ENCODE measurements at regions not wholly inside any gene's neighbourhood (a gene's known extent, or its start where the extent isn't known, plus 50 kb on each side); places are given as distances from the start of the nearest gene placed in this dataset.
A peak's percentile ranks its signal among the peaks of the same experiment; 100 is the strongest.

GRCh38 chr1:87787551-87787950, 458.9 kb downstream of the LMO4 start:
- Mint-ChIP-seq H3K36me3 (ENCODE audit: insufficient read depth, unreplicated experiment) (peaks cover 10% of the 10 kb centered on the region), H3K4me3 (ENCODE audit: unreplicated experiment) (peak overlapping the region; percentile 58), H3K27ac (ENCODE audit: unreplicated experiment) (peak overlapping the region; percentile 85), H3K27me3 (ENCODE audit: insufficient read depth, unreplicated experiment) (no peaks in the 10 kb centered on the region), H3K4me1 (ENCODE audit: low read depth, unreplicated experiment) (peaks cover 47% of the 10 kb centered on the region), H3K9me3 (ENCODE audit: unreplicated experiment) (peaks cover 22% of the 10 kb centered on the region)
- no TSS peak for BruUV-seq (replicated peaks)
- intact Hi-C loops (cut with micrococcal nuclease; ENCODE audit: unreplicated experiment): loop anchor here (1.0 kb wide), 7 partner anchors 9 to 274 kb away; no protein-coding TSS in a partner anchor
- POLR2A ChIA-PET: no interaction called here
- DNase-seq: peak; percentile 60 to 66
- Histone ChIP-seq H3K9me3 (no peaks in the 10 kb centered on the region), H3K27me3 (replicated peaks; ENCODE audit: control insufficient read depth, insufficient read depth, low read length) (no peaks in the 10 kb centered on the region), H3K4me1 (peaks cover 60% of the 10 kb centered on the region), H3K36me3 (ENCODE audit: control insufficient read depth, insufficient read depth, low read length) (no peaks in the 10 kb centered on the region), H3K4me3 (ENCODE audit: low read depth, low read length) (no peak overlapping the region)
- CTCF ChIA-PET: interaction anchor here (0.6 kb wide), 1 partner anchor 518 kb away, joined by 4 read pairs; no protein-coding TSS in a partner anchor
- peak in 1 of 2 experiments; percentile 15 for TF ChIP-seq CTCF (IDR thresholded peaks at IDR 0.05; ENCODE audit: insufficient read depth in 1 of 2, low read depth in 1 of 2, low read length in 1 of 2, severe bottlenecking in 1 of 2, unreplicated experiment in 1 of 2)

GRCh38 chr1:87790756-87791155, 462.1 kb downstream of the LMO4 start:
- ChIA-PET CTCF (no interaction called here), POLR2A (no interaction called here)
- peaks cover 9% of the 10 kb centered on the region for H3K9me3 Mint-ChIP-seq (ENCODE audit: unreplicated experiment)
- H3K36me3 Mint-ChIP-seq (ENCODE audit: insufficient read depth, unreplicated experiment): peaks cover 11% of the 10 kb centered on the region
- Histone ChIP-seq H3K9me3 (no peaks in the 10 kb centered on the region), H3K27me3 (replicated peaks; ENCODE audit: control insufficient read depth, insufficient read depth, low read length) (no peaks in the 10 kb centered on the region), H3K4me1 (peaks cover 74% of the 10 kb centered on the region), H3K4me3 (ENCODE audit: low read depth, low read length) (no peak overlapping the region), H3K36me3 (ENCODE audit: control insufficient read depth, insufficient read depth, low read length) (no peaks in the 10 kb centered on the region)
- no peak overlapping the region for H3K4me3 Mint-ChIP-seq (ENCODE audit: unreplicated experiment)
- H3K27me3 Mint-ChIP-seq (ENCODE audit: insufficient read depth, unreplicated experiment): no peaks in the 10 kb centered on the region
- TF ChIP-seq CTCF (IDR thresholded peaks at IDR 0.05; ENCODE audit: insufficient read depth in 1 of 2, low read depth in 1 of 2, low read length in 1 of 2, severe bottlenecking in 1 of 2, unreplicated experiment in 1 of 2): no peak
- no peak for DNase-seq
- no TSS peak for BruUV-seq (replicated peaks)
- intact Hi-C loops (cut with micrococcal nuclease; ENCODE audit: unreplicated experiment): no loop called here
- H3K4me1 Mint-ChIP-seq (ENCODE audit: low read depth, unreplicated experiment): peaks cover 48% of the 10 kb centered on the region
- H3K27ac Mint-ChIP-seq (ENCODE audit: unreplicated experiment): no peak overlapping the region

- no peak for DNase-seq
- ChIA-PET POLR2A (no interaction called here), CTCF (interaction anchor here (0.5 kb wide), 1 partner anchor 342 kb away, joined by 3 read pairs; no protein-coding TSS in a partner anchor)
- no peaks in the 10 kb centered on the region for H3K9me3 ChIP-seq
- no peak overlapping the region for H3K4me3 ChIP-seq (ENCODE audit: low read depth, low read length)
- no peaks in the 10 kb centered on the region for H3K27me3 ChIP-seq (replicated peaks; ENCODE audit: control insufficient read depth, insufficient read depth, low read length)
- Mint-ChIP-seq H3K27ac (ENCODE audit: unreplicated experiment) (peak overlapping the region; percentile 71), H3K27me3 (ENCODE audit: insufficient read depth, unreplicated experiment) (no peaks in the 10 kb centered on the region), H3K36me3 (ENCODE audit: insufficient read depth, unreplicated experiment) (peaks cover 11% of the 10 kb centered on the region), H3K9me3 (ENCODE audit: unreplicated experiment) (peaks cover 9% of the 10 kb centered on the region), H3K4me1 (ENCODE audit: low read depth, unreplicated experiment) (peaks cover 47% of the 10 kb centered on the region), H3K4me3 (ENCODE audit: unreplicated experiment) (no peak overlapping the region)
- no peaks in the 10 kb centered on the region for H3K36me3 ChIP-seq (ENCODE audit: control insufficient read depth, insufficient read depth, low read length)
- intact Hi-C loops (cut with micrococcal nuclease; ENCODE audit: unreplicated experiment): no loop called here
- no TSS peak for BruUV-seq (replicated peaks)
- peaks cover 77% of the 10 kb centered on the region for H3K4me1 ChIP-seq
- no peak for TF ChIP-seq CTCF (IDR thresholded peaks at IDR 0.05; ENCODE audit: insufficient read depth in 1 of 2, low read depth in 1 of 2, low read length in 1 of 2, severe bottlenecking in 1 of 2, unreplicated experiment in 1 of 2)
These were observed 463.5 kb downstream of the LMO4 start for GRCh38 chr1:87791931-87792740.

Data from Caco-2 (cell line).